NCI-H82 treated with DMSO at 0.1 percent for 48 hours (cell line): ENCODE measurements at regions not wholly inside any gene's neighbourhood (a gene's known extent, or its start where the extent isn't known, plus 50 kb on each side); places are given as distances from the start of the nearest gene placed in this dataset.

Experiments
- DNase-seq: peaks from one replicate; lab custom pipeline; 2025; ENCODE audit not compliant: unreplicated experiment; lab: John Stamatoyannopoulos, UW

DNA sequence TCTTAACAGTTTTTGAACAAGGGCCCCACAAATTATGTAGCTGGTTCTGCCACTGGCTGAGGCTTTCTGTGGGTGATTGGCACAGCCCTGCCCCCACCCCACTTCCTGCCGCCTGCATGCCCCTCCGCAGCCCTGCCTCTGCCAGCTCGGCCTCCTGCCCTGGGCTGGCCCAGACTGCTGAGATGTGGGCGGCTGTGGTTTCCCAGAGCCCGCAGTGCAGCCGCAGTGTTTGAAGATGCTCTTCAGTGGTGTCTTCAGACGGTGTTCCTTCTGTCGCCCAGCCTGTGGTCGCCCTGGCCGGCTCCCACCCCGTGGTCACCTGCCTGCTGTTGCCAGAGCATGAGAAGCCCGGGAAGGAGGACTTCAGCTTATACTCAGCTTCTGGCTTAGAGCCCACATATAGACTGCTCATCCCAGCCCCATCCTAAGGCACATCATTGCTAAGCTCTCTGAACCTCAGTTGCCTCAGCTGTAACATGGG, 154.3 kb downstream of the VEGFA start:
- no peak for DNase-seq

DNA sequence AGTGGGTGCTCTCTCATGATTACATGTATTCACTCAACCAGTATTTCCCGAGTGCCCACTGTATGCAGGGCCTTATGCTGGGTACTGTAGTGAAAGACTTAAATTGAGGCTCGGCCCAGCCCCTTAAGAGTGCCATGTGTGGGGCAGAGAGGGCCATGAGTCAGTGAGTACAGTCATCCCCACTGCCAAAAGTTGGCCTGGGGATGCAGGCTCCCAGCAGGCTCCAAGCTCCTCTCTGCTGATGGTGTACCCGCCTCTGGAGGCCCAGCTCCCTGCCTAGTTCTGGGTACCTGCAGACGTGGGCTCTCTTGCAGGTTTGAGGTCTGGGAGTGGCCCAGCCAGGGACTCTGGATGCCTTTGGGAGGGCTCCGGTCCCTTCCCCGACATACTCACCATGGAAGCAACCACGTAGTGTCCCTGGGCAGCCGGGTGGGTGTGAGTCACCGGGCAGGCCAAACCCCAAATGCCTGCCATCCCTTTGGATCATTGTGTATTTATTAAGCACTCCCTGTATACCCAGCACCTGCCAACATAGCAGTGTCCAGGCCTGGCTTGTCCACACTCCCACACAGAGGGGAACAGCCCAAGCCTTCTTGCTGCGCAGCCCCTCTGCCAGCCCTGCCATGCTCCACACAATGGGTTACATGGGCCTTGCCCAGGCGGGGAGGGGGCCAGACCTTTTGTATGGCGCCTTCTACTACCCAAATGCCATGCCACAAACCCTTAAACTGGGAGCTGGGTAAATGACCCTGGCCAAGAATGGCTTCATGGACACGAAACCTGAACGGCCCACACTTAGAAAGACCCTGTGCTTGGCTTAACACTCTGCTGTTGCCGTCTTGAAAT, 153.6 kb downstream of the VEGFA start:
- no peak for DNase-seq

DNA sequence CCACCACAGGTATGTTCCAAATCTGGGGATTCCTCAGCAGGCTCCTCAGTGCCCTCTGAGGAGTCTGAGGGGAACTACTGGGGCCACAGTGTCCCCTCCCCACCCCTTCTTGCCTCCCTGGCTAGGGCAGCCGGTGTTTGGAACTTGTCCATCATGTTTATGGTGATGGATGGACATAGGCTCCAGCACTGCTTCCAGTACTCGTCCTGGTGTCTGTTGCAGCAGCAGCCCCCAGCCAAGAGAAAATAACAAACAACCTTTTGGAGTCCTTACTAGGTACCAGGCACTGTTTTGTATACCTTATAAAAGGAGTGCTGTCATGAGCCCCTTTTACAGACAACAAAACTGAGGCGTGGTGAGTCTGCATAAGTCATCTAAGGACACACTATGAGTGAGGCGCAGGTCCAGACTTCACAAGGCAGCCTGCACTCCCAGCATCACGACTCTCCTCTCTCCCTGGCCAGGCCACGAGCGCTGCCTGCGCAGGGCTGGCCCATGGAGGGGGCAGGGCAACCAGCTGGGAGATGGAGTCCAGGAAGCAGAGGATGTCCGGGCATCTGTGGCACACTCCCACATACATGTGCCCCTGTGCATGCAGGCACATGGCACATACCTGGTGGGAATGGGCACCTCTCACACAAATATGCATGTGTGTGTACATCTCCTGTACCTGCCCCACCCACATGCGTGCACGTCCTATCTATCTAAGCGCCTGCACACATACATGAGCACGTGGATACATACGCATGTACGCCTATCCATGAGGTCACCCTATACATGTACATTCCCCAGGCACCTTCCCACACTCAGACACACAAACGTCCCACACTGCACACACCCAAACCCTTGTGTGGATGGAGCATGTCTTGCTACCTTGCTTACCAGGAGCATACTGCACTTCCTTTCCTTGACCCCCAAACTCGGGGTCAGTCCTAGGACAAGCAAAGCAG, 152.7 kb downstream of the VEGFA start:
- no peak for DNase-seq

DNA sequence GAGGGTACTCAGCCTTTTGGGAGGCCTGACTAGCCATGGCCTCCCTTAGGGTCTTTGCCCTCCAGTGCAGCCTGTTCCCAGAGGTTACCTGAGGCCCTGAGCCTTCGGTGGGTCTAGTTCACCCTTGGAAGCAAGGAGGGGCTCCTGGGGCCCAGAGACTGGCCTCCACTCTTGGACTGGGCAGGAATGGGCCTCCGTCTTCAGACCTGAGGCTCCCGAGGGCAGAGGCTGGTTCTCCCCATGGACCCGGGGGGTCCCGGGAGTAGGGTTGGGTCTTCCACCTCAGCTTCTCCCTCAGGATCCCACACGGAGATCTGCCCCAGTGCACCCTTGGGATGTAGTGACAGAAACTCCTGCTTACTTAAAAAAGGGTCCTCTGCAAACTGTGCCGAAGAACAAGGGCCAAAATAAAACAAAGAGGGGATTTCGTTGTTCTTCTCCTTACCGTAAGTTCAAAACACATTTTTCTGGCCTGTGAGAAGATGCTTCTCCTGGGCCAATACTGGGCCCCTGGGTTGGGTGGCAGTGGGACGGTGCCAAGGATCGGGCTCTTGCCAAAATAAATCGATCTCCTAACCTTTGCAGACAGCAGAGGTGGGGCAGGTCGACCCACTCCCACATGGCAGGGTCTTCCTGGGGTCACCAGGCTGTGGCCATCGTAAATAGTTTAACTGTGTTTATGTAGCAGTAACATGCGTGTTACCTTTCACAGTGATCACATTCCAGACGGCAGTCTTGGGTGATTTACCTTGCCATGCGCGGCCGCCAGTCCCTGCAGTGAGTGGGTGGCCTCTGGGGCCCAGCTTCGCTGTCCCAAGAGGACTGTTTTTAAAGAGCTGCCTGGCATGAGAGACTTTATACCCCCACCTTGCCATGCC, 151.8 kb downstream of the VEGFA start:
- no peak for DNase-seq

DNA sequence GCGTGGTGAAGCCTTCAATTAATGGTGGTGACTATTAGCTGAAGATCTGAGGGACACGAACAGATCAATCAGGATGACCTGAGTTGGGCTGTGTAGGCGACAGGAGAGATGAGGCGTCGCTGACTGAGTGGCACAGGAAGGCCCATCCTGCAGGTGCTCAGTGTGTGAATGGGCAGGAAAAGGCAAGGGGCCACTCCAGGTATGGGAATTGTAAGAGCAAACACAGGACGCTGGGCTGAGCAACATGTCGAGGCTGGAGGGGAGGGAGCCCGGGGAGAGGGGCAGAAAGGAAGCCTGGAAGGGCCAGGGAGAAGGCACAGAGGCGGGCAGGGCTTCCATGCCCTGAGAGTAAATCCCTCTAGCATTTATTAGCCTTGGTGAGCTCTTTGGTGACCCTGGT, 151.0 kb downstream of the VEGFA start:
- no peak for DNase-seq

DNA sequence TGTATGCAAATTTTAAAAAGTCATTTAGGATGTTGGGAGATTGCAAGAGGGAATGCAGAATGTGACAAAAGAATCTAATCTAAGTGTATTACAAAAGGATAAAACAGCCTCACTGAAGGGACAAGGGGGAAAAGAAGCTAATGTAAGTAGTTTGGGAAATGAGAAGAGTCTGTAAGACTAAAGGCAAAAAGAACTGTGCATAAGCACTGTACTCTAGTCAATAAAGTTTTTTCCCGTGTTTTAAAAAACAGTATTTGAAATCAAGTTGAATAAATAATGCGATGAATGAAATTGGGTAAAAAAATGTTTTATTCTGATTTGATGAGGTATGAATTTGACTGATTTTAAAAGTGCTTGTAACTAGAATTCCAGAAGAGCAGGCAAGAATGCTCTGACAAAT, 149.8 kb downstream of the VEGFA start:
- DNase-seq, result no peak

DNA sequence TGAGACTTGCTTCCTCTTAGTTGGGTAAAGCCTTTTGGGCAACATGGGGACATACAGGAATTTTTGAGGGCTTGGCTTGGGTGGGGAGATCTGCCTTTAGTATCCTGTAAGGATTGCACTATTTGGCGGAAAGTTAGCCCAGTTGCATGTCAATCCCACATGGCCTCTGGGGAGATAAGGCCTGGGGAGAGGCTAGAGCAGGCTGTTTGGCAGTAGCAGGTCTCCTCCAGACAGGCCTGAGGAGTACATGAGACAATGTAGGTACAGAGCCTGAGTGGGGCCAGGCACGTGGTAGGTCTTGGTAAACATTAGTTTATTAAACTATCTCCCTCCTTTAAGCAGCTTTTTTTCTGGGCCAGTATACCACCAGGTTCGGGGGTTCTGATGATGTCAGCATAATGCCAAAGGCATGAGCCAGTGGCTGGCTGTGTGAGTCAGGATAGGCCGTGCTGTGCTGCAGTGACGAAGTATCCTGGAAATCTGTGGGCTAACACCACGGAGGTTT, 147.9 kb downstream of the VEGFA start:
- DNase-seq, result no peak

DNA sequence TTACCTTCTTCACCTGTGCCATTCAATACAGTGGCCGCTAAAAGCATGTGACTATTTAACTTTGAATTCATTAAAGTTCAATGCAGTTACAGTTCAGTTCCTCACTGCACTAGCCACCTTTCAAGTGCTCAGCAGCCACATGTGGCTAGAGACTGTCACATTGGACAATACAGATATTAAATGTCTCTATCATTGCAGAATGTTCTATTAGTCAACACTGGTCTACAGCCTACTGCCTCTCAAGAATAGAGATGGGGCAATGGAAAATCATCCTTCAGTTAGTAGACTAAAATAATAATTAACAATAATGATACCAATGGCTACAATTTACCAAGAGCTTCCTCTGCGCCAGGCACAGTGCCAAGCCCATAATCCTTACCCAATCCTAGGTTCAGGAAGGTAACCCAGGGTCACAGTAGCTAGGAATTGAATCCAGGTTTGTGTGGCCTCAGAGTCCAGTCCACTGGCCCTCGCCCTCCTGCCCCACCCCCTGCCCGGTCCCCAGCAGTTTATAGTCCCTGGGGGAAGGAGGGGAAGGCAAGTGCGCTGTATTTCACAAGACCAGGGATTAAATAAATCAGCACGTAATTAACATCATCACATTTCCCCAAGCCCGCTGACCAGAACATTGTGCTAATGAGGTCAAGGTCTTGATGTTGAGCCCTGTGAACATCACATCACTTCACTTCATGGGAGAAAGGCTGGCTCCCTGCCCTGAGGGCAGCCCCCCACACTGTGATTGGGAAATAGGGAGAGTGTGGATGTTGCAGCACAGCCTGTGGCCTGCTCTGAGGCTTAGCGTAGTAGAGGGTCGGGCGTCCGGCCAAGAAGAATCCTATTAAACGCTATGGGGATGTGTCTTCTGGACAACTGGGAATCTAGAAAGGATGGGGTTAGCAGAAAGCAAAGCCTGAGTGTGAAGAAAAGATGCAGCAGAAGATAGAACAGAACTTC, 147.2 kb downstream of the VEGFA start:
- peak; percentile 61 for DNase-seq

DNA sequence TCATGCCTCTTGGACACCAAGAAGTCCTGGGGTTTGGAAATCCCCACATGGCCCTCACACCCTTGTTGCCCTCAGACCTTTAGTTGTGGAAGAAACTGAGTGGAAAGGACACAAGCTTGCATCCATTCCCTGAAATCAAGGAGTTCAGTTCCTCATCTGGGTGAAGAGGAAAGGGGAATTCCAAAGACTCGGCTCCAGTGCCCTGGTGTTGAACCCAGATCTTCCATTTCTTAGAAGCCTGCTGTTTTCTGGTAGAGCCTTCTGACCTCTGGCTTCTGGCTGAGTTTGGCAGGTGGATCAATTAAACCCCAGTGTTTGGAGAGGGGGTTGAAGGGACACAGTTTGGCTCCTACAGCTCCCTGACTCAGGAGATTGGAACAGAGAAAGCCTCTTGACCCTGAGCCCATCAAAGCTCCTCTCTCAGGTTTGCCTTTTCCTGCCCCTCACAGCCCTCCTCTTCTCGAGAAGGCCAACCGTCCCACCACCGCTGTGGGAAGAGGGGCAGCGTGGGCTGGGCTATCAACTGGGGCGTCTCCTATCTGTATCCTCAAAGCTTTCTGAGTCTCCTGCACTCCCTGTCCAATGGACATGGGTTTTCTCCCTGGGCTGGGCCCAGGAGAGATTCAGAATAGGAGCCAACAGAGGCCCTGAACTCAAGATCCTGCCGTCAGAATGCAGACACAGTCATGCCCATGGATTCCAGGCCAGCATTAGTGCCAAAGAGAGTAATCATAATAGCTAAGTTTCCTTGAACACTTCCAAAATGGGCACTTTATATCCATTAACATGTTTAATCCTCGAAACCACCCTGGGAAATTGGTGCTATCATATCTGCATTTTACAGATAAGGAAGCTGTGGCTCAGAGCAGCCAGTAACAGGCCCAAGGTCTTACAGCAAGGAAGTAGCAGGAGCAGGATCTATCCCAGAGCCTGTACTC, 146.2 kb downstream of the VEGFA start:
- no peak for DNase-seq

DNA sequence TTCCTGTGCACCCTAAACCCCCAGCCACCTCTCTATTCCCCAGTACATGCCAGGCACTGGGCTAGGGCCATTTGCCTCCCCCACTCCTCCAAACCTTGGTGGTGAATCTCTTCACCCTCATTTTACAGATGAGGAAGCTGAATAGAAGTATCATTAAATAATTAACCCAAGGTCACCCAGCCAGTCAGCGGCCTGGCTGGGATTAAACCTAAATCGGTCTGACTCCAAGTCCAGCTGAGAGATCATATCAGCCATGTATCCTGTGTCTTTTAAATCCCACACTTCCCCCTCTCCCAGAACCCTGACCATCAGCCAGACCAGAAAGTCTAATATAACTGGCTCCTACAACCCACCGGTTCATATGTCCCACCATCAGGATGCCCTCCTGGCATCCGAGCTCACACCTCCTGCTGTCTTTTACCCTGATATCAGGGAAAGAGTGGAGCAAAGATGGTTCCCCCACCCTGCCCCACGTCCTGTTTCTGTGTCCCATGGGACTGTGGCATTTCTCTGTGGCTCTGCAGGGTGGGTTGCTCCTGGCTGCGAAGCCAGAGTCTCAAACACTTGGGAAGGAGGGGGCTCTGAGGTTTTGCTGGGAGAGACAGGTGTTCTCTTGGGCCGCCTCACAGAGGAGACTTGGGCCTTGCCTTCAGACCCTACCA, 145.3 kb downstream of the VEGFA start:
- no peak for DNase-seq

DNA sequence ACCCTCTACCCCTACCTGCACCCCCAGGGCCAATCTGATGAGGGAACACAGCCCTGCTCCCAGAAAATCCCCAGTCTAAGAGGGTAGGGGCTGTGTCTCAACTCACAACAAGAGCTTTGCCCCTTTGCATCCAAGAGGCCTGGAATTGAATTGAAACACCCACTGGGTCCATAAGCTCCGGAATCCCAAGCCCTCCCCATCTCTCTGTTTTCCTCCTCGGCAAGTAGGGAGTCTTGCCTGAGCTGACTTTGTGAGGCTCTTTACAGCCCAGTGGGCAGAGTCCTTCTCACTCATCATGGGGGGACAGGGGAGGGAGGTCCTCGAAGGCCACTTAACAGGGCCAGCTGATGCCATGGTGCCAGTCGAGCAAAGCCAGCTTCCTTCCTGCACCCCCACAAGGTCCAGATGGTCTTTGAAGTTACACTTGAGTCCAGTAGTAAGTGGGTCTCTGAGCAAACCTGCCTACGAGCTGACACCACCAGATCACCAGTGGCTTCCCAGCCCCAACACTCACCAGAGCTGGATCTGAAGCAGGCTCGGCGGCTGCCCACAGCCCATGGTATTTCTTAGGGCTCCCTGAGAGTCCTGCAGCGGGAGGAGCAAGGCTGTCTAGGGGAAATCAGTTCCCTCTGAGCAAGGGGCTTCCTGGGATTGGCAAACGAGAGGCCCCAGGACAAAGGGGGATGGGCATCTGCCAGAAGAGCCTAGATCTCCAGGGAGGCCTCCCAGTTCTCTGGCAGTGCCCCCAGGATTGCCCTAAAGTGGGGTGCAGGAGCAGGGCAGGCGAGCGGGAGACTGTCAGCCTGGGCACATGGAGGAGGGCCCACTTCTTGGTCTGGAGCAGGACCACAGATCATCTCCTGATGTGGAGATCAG, 144.5 kb downstream of the VEGFA start:
- DNase-seq, result no peak

DNA sequence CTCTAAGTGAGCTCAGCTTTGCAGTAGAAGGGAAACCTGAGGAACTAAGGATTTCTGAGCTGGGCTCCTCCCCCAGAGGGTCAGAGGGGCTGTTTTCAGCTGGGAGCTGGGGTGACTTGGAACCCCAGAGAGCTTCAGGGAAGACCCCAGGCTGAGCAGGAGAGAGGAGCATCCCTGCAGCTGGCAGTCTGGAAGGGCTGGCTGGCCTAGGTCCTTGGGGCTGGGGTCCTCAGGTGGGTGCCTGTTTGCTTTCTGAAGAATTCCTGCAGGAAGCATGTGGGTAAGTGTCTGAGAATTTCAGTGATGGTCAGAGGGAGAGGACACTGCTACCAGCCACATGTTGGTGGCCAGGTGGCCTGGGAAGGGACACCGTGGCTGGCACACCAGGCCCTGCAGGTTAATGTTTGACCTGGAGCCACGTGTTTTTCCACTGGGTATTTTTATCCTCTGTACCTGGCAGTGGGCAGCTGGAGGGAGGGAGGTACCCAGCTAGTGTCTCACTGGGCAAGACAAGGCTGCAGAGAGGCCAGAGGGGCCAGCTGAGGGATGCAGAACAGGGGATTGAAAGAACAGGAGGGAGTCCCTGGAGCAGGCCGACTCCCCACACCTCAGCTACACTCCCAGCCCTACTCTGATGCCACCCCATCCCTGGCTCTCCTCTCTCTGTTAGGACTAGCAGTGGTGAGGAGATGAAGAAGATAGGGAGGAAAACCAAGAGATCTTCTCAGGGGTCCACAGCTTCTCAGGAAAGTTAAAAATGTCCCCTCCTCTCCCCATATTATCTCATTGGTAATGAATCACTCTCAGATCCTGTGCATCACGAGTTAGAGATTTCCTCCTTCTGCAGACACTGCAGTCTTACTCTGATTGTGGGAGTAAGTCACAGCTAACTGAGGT, 143.6 kb downstream of the VEGFA start:
- no peak for DNase-seq

DNA sequence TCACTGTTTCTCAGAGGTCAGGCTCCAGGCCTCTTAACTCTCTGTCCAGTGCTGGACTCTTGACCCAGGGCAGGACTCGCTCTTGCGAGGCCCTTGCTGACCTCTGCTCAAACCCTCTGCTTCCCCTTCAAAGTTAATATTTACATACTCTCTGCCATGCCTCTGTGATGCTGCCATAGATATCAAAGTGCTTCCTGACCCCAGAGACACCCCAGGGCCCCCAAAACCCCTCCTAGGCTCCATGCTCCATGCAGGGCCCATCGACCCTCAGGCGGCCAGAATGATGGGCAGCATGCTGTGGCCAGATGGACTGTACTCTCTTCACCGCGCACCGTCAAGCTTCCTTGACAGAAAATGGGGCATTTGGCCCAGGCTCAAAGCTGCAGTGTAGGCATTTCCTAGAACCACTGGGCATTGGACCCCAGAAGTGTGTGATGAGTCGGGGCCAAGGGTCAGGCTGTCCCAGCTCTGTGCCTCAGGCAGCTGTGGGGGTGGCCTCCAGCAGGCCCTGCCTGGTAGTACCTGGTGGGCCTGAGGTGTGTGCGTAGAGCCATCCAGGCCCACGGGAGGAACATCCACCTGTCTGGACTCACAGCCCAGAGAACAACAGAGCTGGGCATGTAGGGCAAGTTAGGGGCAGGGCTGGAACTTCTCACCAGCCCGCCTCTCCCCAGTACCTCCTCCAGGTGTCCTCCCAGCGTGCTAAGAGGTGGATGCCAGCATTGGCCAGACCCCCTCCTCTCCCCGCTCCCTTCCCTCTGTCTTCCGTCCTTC, 142.8 kb downstream of the VEGFA start:
- DNase-seq, result no peak

DNA sequence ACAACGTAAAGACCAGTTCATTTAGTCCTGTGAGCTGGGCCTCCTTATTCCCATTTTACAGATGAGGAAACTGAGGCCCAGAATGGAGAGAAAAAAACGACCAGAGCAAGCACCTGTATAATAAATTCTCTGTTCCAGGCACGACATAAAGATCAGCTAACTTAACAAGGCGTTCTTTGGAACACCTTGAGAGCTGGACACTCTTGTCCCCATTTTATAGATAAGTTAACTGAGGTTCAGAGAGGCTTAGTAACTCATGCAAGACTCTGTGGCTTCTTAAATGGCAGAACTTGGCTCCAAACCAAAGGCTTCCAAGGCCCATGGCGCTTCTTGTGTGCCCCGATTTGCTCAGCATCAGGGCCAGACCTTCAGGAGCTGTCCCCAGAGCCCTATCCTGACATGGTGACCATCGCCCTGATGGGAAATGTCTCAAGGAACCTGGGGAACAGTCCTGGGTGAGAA, 142.1 kb downstream of the VEGFA start:
- no peak for DNase-seq
